ENCODE measurements at regions not wholly inside any gene's neighbourhood (a gene's known extent, or its start where the extent isn't known, plus 50 kb on each side); places are given as distances from the start of the nearest gene placed in this dataset.

DNA sequence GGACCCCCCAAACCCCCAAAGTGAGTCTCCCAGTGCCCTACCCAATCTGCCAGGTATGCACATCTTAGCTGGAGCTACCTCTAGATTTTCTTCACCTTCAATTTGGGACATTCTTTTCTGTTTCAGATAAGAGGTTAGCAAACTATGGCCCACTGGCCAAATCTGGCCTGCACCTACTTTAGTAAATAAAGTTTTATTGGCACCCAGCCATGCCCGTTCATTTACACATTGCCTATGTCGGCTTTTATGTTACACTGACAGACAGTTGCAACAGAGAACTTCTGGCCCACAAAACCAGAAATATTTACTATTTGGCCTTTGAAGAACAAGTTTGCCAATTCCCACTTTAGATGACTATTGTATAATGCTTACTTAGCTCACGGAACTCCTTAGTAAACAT lies 55.9 kb upstream of the STX16 start:
- H3K36me3 ChIP-seq (ENCODE audit: control insufficient read depth in 2 of 2, extremely low read depth in 1 of 2, insufficient read depth in 1 of 2, low read length in 1 of 2): no peaks in the 10 kb centered on the region
- peaks cover 2 to 30% of the 10 kb centered on the region in 2 experiments for H3K27me3 ChIP-seq (replicated peaks in 1 of 2; ENCODE audit: control insufficient read depth in 2 of 2, extremely low read depth in 1 of 2, insufficient read depth in 2 of 2, low read length in 1 of 2)
- peaks cover 0 to 16% of the 10 kb centered on the region in 2 experiments for H3K4me1 ChIP-seq (ENCODE audit: control insufficient read depth in 1 of 2, extremely low read depth in 1 of 2, insufficient read depth in 2 of 2, low read length in 2 of 2)
- WGBS (ENCODE audit: insufficient coverage): 65% methylated on average over 2 of the region's 3 CpGs
- no peak for ATAC-seq (replicated peaks in 1 of 4)
- POLR2A ChIA-PET: interaction anchor here in 1 of 2 donors (0.5 kb wide), 1 partner anchor 31 kb away, joined by 6 read pairs; no protein-coding TSS in a partner anchor
- CTCF ChIA-PET: no interaction called here
- H3K27ac ChIP-seq (ENCODE audit: low read length): no peak overlapping the region
- H3K27ac Mint-ChIP-seq: no peak overlapping the region
- no peak for DNase-seq
- H3K27me3 Mint-ChIP-seq: peaks cover 8 to 9% of the 10 kb centered on the region in 2 donors
- no peaks in the 10 kb centered on the region for H3K36me3 Mint-ChIP-seq
- no peak overlapping the region for H3K4me3 Mint-ChIP-seq
- H3K9me3 ChIP-seq: no peaks in the 10 kb centered on the region
- peaks cover 0 to 5% (median 0%) of the 10 kb centered on the region in 3 donors for H3K4me1 Mint-ChIP-seq
- no peak overlapping the region for H3K4me3 ChIP-seq (ENCODE audit: control insufficient read depth in 1 of 2, extremely low read depth in 1 of 2, low read length in 1 of 2)
- no peaks in the 10 kb centered on the region for H3K9me3 Mint-ChIP-seq

DNA sequence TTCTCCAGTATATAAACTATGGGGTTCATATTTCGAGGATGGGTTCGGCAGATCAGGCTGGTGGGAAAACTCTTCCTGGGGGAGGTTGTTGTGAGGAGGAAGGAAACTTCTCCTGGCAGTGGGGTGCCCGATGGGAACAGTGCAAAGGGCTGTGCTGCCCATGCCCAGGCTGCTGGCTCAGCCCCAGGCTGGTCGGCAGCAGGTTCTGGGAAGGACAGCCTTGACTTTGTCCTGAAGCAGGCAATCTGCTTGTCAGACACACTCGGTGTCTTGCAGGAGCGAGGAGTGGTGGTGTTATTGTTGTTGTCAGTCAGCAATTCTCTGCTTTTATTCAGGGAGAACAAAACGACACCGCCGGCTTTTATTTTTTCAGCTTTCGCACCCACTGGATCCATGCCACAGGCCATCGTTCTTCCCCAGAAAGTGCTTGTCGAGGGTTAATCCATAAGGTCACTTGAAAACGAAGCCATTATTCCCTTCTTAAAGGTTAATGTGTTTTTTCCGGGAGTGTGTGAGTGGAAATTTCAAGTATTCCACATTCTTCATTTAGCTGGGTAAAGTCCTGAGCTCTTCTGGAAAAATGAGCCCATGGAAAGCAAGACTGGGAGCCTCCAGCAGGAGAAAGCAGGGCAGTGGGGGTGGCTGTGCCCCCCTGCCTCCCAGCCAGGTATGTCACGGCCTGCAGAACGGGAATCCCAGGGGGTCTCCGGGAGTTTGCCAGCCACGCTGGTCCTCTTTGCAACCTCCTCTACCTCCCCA lies 57.0 kb upstream of the STX16 start:
- 77% methylated on average over 10 of the region's 18 CpGs for WGBS (ENCODE audit: insufficient coverage)
- no peak overlapping the region for H3K27ac ChIP-seq (ENCODE audit: low read length)
- Mint-ChIP-seq H3K27ac (no peak overlapping the region), H3K27me3 (peaks cover 8 to 9% of the 10 kb centered on the region in 2 donors), H3K4me1 (peaks cover 0 to 5% (median 0%) of the 10 kb centered on the region in 3 donors), H3K4me3 (no peak overlapping the region), H3K9me3 (no peaks in the 10 kb centered on the region), H3K36me3 (no peaks in the 10 kb centered on the region)
- no peak for ATAC-seq (replicated peaks in 1 of 4)
- peaks cover 2 to 39% of the 10 kb centered on the region in 2 experiments for H3K27me3 ChIP-seq (replicated peaks in 1 of 2; ENCODE audit: control insufficient read depth in 2 of 2, extremely low read depth in 1 of 2, insufficient read depth in 2 of 2, low read length in 1 of 2)
- H3K36me3 ChIP-seq (ENCODE audit: control insufficient read depth in 2 of 2, extremely low read depth in 1 of 2, insufficient read depth in 1 of 2, low read length in 1 of 2): no peaks in the 10 kb centered on the region
- H3K4me3 ChIP-seq (ENCODE audit: control insufficient read depth in 1 of 2, extremely low read depth in 1 of 2, low read length in 1 of 2): no peak overlapping the region
- ChIA-PET CTCF (no interaction called here), POLR2A (no interaction called here)
- no peaks in the 10 kb centered on the region for H3K9me3 ChIP-seq
- peaks cover 0 to 16% of the 10 kb centered on the region in 2 experiments for H3K4me1 ChIP-seq (ENCODE audit: control insufficient read depth in 1 of 2, extremely low read depth in 1 of 2, insufficient read depth in 2 of 2, low read length in 2 of 2)
- DNase-seq: no peak

DNA sequence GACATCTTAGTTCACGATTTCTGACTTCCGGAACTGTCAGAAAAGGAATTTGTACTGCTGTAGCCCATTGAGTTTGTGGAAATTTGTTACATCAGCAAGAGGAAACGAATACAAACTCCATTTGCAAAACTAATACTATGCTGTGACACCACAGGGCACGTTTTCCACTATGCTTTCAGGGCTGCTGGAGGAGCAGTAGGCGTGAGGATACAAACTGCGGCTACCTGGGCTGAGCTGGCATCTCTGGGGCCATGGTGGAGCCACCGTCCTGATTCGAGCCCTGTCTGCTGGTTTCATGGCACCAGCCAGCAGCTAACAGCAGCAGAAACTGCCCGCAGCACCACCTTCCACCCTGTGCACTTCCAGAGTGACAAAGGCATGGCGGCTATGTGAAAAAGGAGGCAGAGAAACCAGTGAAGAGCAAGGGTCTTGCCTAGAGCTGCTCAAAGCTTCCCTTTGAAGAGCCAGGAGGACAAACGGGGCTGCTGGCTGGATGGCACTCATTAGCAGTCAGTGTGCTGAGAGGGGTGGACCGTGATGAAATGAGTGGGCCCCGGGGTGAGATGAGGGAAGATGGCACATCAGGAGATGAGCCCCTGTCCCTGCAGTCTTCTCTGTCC lies 58.9 kb upstream of the STX16 start:
- peaks cover 2 to 42% of the 10 kb centered on the region in 2 experiments for H3K27me3 ChIP-seq (replicated peaks in 1 of 2; ENCODE audit: control insufficient read depth in 2 of 2, extremely low read depth in 1 of 2, insufficient read depth in 2 of 2, low read length in 1 of 2)
- H3K27me3 Mint-ChIP-seq: peaks cover 12 to 18% of the 10 kb centered on the region in 2 donors
- H3K4me3 ChIP-seq (ENCODE audit: control insufficient read depth in 1 of 2, extremely low read depth in 1 of 2, low read length in 1 of 2): no peak overlapping the region
- H3K9me3 Mint-ChIP-seq: no peaks in the 10 kb centered on the region
- DNase-seq (no peak), ATAC-seq (replicated peaks in 1 of 4) (no peak)
- no peak overlapping the region for H3K27ac Mint-ChIP-seq
- CTCF ChIA-PET: no interaction called here
- POLR2A ChIA-PET: no interaction called here
- H3K9me3 ChIP-seq: no peaks in the 10 kb centered on the region
- H3K36me3 Mint-ChIP-seq: no peaks in the 10 kb centered on the region
- H3K4me1 Mint-ChIP-seq: peaks cover 0 to 5% (median 0%) of the 10 kb centered on the region in 3 donors
- no peaks in the 10 kb centered on the region for H3K36me3 ChIP-seq (ENCODE audit: control insufficient read depth in 2 of 2, extremely low read depth in 1 of 2, insufficient read depth in 1 of 2, low read length in 1 of 2)
- H3K4me1 ChIP-seq (ENCODE audit: control insufficient read depth in 1 of 2, extremely low read depth in 1 of 2, insufficient read depth in 2 of 2, low read length in 2 of 2): peaks cover 0 to 16% of the 10 kb centered on the region in 2 experiments
- no peak overlapping the region for H3K27ac ChIP-seq (ENCODE audit: low read length)
- 73% methylated on average over 9 of the region's 13 CpGs for WGBS (ENCODE audit: insufficient coverage)
- H3K4me3 Mint-ChIP-seq: no peak overlapping the region

DNA sequence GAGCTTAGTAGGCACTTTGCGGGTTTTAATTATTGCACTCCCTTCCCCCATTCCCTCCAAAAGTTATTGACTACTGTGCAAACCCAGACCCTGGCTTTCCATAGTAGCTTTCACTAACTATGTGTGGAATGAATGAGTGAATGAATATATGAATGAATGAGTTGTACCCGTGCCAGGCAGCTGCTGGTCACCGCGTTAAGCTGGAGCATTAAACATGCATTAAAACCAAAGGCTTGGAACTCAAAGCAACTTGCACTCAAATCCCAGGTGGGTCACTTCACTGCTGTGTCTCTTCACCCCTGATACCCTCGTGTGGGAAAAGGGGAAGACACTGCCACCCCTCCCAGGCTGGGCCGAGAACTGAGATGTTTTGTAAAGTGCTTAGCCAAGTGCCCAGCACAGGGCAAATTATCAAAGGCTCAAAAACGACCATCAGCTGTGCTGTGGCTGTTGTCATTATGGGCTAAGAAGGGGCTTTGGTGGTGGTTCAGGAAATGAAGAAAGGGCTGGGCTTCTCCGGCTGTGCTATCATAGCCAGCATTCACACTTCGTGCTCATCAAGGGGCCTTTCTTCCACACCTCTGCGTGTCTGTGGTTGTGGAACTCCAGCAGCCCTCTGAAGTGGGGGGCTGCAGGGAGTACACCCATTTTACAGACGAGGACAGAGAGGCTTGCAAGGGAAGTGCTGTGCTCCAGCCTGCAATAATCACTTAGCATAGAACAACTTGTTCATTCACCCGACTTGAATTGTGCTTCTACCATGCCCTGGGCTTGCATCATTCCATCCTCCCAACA lies 60.2 kb upstream of the STX16 start:
- Histone ChIP-seq H3K36me3 (ENCODE audit: control insufficient read depth in 2 of 2, extremely low read depth in 1 of 2, insufficient read depth in 1 of 2, low read length in 1 of 2) (no peaks in the 10 kb centered on the region), H3K27me3 (replicated peaks in 1 of 2; ENCODE audit: control insufficient read depth in 2 of 2, extremely low read depth in 1 of 2, insufficient read depth in 2 of 2, low read length in 1 of 2) (peaks cover 2 to 46% of the 10 kb centered on the region in 2 experiments), H3K4me3 (ENCODE audit: control insufficient read depth in 1 of 2, extremely low read depth in 1 of 2, low read length in 1 of 2) (no peak overlapping the region), H3K9me3 (no peaks in the 10 kb centered on the region), H3K4me1 (ENCODE audit: control insufficient read depth in 1 of 2, extremely low read depth in 1 of 2, insufficient read depth in 2 of 2, low read length in 2 of 2) (peaks cover 0 to 16% of the 10 kb centered on the region in 2 experiments), H3K27ac (ENCODE audit: low read length) (no peak overlapping the region)
- POLR2A ChIA-PET: interaction anchor here in 1 of 2 donors (0.6 kb wide), 1 partner anchor 8 kb away, joined by 3 read pairs; no protein-coding TSS in a partner anchor
- no peak overlapping the region for H3K4me3 Mint-ChIP-seq
- no peaks in the 10 kb centered on the region for H3K36me3 Mint-ChIP-seq
- ATAC-seq (replicated peaks in 1 of 4) (no peak), DNase-seq (peak in 1 of 35 experiments; percentile 20)
- CTCF ChIA-PET: no interaction called here
- H3K27me3 Mint-ChIP-seq: peaks cover 12 to 21% of the 10 kb centered on the region in 2 donors
- H3K9me3 Mint-ChIP-seq: peaks cover 0 to 3% (median 0%) of the 10 kb centered on the region in 3 donors
- peaks cover 0 to 5% (median 0%) of the 10 kb centered on the region in 3 donors for H3K4me1 Mint-ChIP-seq
- H3K27ac Mint-ChIP-seq: no peak overlapping the region
- 30% methylated on average over 2 of the region's 12 CpGs for WGBS (ENCODE audit: insufficient coverage)

DNA sequence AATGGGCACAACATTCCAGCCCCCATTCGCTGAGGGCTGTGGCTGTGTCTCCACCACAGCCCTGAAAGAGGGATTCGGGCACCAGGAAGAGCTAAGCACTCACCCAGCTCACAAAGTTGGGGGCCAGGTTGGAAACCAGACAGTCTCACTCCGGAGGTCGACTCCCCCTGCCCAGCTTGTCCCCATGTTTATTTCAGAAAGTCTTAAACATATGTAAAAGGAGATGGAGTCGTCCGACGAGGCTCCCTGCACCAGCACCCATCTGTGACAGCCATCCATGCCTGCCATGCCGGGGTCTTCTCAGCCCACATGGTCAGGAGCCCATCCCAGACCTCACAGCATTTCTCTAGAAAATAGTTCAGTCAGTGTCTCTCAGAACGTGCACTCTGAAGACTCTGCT lies 63.6 kb upstream of the STX16 start:
- Mint-ChIP-seq H3K4me1 (peaks cover 0 to 5% (median 0%) of the 10 kb centered on the region in 3 donors), H3K4me3 (no peak overlapping the region), H3K27me3 (peaks cover 17 to 24% of the 10 kb centered on the region in 2 donors), H3K9me3 (peaks cover 3 to 8% (median 5%) of the 10 kb centered on the region in 3 donors), H3K27ac (no peak overlapping the region), H3K36me3 (no peaks in the 10 kb centered on the region)
- Histone ChIP-seq H3K4me1 (ENCODE audit: control insufficient read depth in 1 of 2, extremely low read depth in 1 of 2, insufficient read depth in 2 of 2, low read length in 2 of 2) (peaks cover 0 to 16% of the 10 kb centered on the region in 2 experiments), H3K9me3 (no peaks in the 10 kb centered on the region), H3K27me3 (replicated peaks in 1 of 2; ENCODE audit: control insufficient read depth in 2 of 2, extremely low read depth in 1 of 2, insufficient read depth in 2 of 2, low read length in 1 of 2) (peaks cover 0 to 50% of the 10 kb centered on the region in 2 experiments), H3K27ac (ENCODE audit: low read length) (no peak overlapping the region), H3K4me3 (ENCODE audit: control insufficient read depth in 1 of 2, extremely low read depth in 1 of 2, low read length in 1 of 2) (no peak overlapping the region), H3K36me3 (ENCODE audit: control insufficient read depth in 2 of 2, extremely low read depth in 1 of 2, insufficient read depth in 1 of 2, low read length in 1 of 2) (no peaks in the 10 kb centered on the region)
- ATAC-seq (replicated peaks in 1 of 4) (no peak), DNase-seq (no peak)
- ChIA-PET POLR2A (no interaction called here), CTCF (no interaction called here)
- WGBS (ENCODE audit: insufficient coverage): 64% methylated on average over 4 of the region's 9 CpGs

DNA sequence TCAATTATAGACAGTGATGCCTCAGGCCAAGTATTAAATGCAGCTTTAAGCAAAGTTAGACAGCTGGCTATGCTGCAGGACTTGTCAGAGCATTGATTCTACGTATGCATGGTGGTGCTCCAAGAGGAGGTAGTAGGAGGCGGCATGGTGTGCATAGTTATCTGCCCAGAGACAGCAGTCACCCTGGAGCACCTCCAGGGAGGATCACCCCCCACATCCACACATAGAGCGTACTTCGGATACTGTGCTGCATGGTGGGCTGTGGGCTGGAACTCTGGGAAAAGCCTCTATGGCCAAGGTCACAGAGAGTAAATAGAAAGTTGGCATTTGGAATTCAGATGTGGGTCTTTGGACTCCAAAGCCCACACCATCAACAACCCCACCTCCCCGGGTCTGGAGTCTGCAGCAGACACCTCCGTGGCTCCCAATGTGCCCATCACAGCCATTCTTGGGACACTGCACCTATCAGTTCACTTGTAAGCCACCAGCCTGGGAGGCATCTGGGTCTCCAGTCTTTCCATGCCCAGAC lies 64.5 kb upstream of the STX16 start:
- CTCF ChIA-PET: no interaction called here
- peaks cover 5 to 8% (median 6%) of the 10 kb centered on the region in 3 donors for H3K9me3 Mint-ChIP-seq
- Histone ChIP-seq H3K27ac (ENCODE audit: low read length) (no peak overlapping the region), H3K27me3 (replicated peaks in 1 of 2; ENCODE audit: control insufficient read depth in 2 of 2, extremely low read depth in 1 of 2, insufficient read depth in 2 of 2, low read length in 1 of 2) (peaks cover 0 to 42% of the 10 kb centered on the region in 2 experiments), H3K9me3 (no peaks in the 10 kb centered on the region), H3K4me1 (ENCODE audit: control insufficient read depth in 1 of 2, extremely low read depth in 1 of 2, insufficient read depth in 2 of 2, low read length in 2 of 2) (peaks cover 0 to 9% of the 10 kb centered on the region in 2 experiments), H3K36me3 (ENCODE audit: control insufficient read depth in 2 of 2, extremely low read depth in 1 of 2, insufficient read depth in 1 of 2, low read length in 1 of 2) (no peaks in the 10 kb centered on the region), H3K4me3 (ENCODE audit: control insufficient read depth in 1 of 2, extremely low read depth in 1 of 2, low read length in 1 of 2) (no peak overlapping the region)
- peaks cover 20 to 23% of the 10 kb centered on the region in 2 donors for H3K27me3 Mint-ChIP-seq
- H3K27ac Mint-ChIP-seq: no peak overlapping the region
- POLR2A ChIA-PET: no interaction called here
- H3K36me3 Mint-ChIP-seq: no peaks in the 10 kb centered on the region
- H3K4me3 Mint-ChIP-seq: no peak overlapping the region
- WGBS (ENCODE audit: insufficient coverage): 60% methylated on average over 1 of the region's 6 CpGs
- DNase-seq (no peak), ATAC-seq (replicated peaks in 1 of 4) (no peak)
- H3K4me1 Mint-ChIP-seq: peaks cover 0 to 4% (median 0%) of the 10 kb centered on the region in 3 donors

Data from T-cell (primary cell).